ENCODE measurements at regions not wholly inside any gene's neighbourhood (a gene's known extent, or its start where the extent isn't known, plus 50 kb on each side); places are given as distances from the start of the nearest gene placed in this dataset.
"Not testable (repeated sequence)": the region's sequence is repeated elsewhere in the genome, so short reads cannot be mapped to it uniquely, and the experiment has no call there.

GRCh38 chr3:94778814-94779494 is 716.1 kb downstream of the NSUN3 start:
- TF ChIP-seq Cebpa-rat (IDR thresholded peaks at IDR 0.05) = no peak
- Histone ChIP-seq H3K27me3 (no peaks in the 10 kb centered on the region), H3K27ac (no peak overlapping the region), H3K36me3 (no peaks in the 10 kb centered on the region), H3K9me3 (replicated peaks in 1 of 11) (no peaks in the 10 kb centered on the region), H3K9ac (no peak overlapping the region), H3K4me1 (no peaks in the 10 kb centered on the region), H3K4me3 (no peak overlapping the region), H4K20me1 (no peaks in the 10 kb centered on the region), H3K4me2 (no peak overlapping the region)

GRCh38 chr3:94779699-94780098 is 716.8 kb downstream of the NSUN3 start:
- TF ChIP-seq Cebpa-rat (IDR thresholded peaks at IDR 0.05) = no peak
- Histone ChIP-seq H4K20me1 (no peaks in the 10 kb centered on the region), H3K36me3 (no peaks in the 10 kb centered on the region), H3K27ac (no peak overlapping the region), H3K4me3 (no peak overlapping the region), H3K27me3 (no peaks in the 10 kb centered on the region), H3K4me1 (no peaks in the 10 kb centered on the region), H3K4me2 (no peak overlapping the region), H3K9me3 (replicated peaks in 1 of 11) (no peaks in the 10 kb centered on the region), H3K9ac (no peak overlapping the region)

- Histone ChIP-seq H4K20me1 (no peaks in the 10 kb centered on the region), H3K9me3 (replicated peaks in 1 of 11) (no peaks in the 10 kb centered on the region)
- no peak for TF ChIP-seq Cebpa-rat (IDR thresholded peaks at IDR 0.05)
Observed at GRCh38 chr3:94784274-94784673, 721.4 kb downstream of the NSUN3 start.

DNA sequence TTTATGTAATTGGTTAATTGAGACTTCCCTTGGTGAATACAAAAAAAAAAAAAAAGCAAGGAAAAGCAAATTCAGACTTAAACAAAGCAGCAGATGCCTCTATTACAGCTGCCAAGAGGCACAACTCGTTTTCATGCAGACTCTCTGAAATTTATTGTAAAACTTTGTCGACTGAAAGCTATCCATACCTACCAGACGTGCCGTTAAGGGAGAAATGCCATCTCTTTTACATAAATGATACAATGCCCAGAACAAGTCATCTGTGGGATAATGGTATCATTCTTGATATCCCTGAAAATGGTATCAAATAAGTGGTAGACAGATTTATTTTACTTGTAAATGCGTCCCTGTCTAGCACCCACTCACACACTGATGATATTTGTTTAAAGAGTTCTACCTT is 724.2 kb downstream of the NSUN3 start:
- Histone ChIP-seq H3K27ac (no peak overlapping the region), H3K36me3 (no peaks in the 10 kb centered on the region), H3K4me2 (no peak overlapping the region), H3K4me1 (no peaks in the 10 kb centered on the region), H3K27me3 (no peaks in the 10 kb centered on the region), H3K9ac (no peak overlapping the region), H3K4me3 (no peak overlapping the region), H4K20me1 (no peaks in the 10 kb centered on the region), H3K9me3 (replicated peaks in 1 of 11) (no peaks in the 10 kb centered on the region)
- no peak for TF ChIP-seq Cebpa-rat (IDR thresholded peaks at IDR 0.05)

More at GRCh38 chr3:94784274-94784673, 721.4 kb downstream of the NSUN3 start:
- Histone ChIP-seq H3K4me3 (no peak overlapping the region), H3K4me2 (no peak overlapping the region), H3K9ac (no peak overlapping the region), H3K36me3 (no peaks in the 10 kb centered on the region), H3K27me3 (no peaks in the 10 kb centered on the region), H3K27ac (no peak overlapping the region), H3K4me1 (no peaks in the 10 kb centered on the region)

DNA sequence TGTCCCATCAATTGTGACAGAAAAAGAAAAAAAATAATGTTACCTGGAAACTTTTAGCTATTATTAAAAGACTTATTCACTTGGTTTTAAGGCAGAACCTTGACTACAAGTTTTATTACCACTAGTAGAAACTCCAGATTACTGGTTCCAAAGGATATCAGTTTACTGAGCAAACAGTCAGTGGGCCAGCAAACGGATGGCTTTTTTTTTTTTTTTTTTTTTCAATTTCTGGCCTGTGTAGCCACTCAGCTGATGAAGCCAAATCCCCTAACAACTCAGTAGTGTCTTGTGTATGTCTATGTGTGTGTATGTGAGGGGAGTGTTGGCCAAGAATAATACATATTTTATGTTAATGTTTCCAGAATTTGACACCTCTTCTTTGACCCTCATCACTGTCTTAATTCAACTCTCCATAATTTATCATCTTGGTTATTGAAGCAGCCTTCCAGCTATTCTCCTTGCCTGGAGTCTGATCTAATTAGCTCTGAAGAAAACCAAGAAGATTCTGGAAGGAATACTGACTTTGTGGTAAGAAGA is 724.9 kb downstream of the NSUN3 start:
- no peak for TF ChIP-seq Cebpa-rat (IDR thresholded peaks at IDR 0.05)

GRCh38 chr3:94794563-94794962 is 731.7 kb downstream of the NSUN3 start:
- Histone ChIP-seq H3K27me3 (no peaks in the 10 kb centered on the region), H3K4me3 (no peak overlapping the region), H3K9ac (no peak overlapping the region), H3K36me3 (no peaks in the 10 kb centered on the region), H3K27ac (no peak overlapping the region), H4K20me1 (no peaks in the 10 kb centered on the region), H3K9me3 (replicated peaks in 1 of 11) (no peaks in the 10 kb centered on the region), H3K4me1 (no peaks in the 10 kb centered on the region), H3K4me2 (no peak overlapping the region)
- TF ChIP-seq Cebpa-rat (IDR thresholded peaks at IDR 0.05) = no peak

More for the DNA sequence above, 724.9 kb downstream of the NSUN3 start:
- H3K4me1 ChIP-seq = no peaks in the 10 kb centered on the region
- no peak overlapping the region for H3K4me3 ChIP-seq
- H3K9me3 ChIP-seq (replicated peaks in 1 of 11) = no peaks in the 10 kb centered on the region
- no peaks in the 10 kb centered on the region for H3K27me3 ChIP-seq
- no peak overlapping the region for H3K27ac ChIP-seq
- H3K9ac ChIP-seq = no peak overlapping the region
- no peaks in the 10 kb centered on the region for H4K20me1 ChIP-seq
- H3K4me2 ChIP-seq = no peak overlapping the region
- H3K36me3 ChIP-seq = no peaks in the 10 kb centered on the region

GRCh38 chr3:94799420-94800060 is 736.7 kb downstream of the NSUN3 start:
- TF ChIP-seq Cebpa-rat (IDR thresholded peaks at IDR 0.05) = no peak
- H3K4me1 ChIP-seq = no peaks in the 10 kb centered on the region
- no peak overlapping the region for H3K4me2 ChIP-seq
- no peak overlapping the region for H3K9ac ChIP-seq
- H3K27me3 ChIP-seq = no peaks in the 10 kb centered on the region
- H3K27ac ChIP-seq = no peak overlapping the region
- H3K4me3 ChIP-seq = no peak overlapping the region
- no peaks in the 10 kb centered on the region for H3K36me3 ChIP-seq
- H3K9me3 ChIP-seq (replicated peaks in 1 of 11) = no peaks in the 10 kb centered on the region
- H4K20me1 ChIP-seq = no peaks in the 10 kb centered on the region

- no peak overlapping the region for H3K4me2 ChIP-seq
- no peaks in the 10 kb centered on the region for H3K36me3 ChIP-seq
- no peaks in the 10 kb centered on the region for H3K27me3 ChIP-seq
- H4K20me1 ChIP-seq = no peaks in the 10 kb centered on the region
- no peak overlapping the region for H3K9ac ChIP-seq
- no peak overlapping the region for H3K4me3 ChIP-seq
- H3K27ac ChIP-seq = no peak overlapping the region
- H3K4me1 ChIP-seq = no peaks in the 10 kb centered on the region
- TF ChIP-seq Cebpa-rat (IDR thresholded peaks at IDR 0.05) = no peak
- H3K9me3 ChIP-seq (replicated peaks in 1 of 11) = no peaks in the 10 kb centered on the region
Observed at GRCh38 chr3:94811836-94812235, 749.0 kb downstream of the NSUN3 start.

DNA sequence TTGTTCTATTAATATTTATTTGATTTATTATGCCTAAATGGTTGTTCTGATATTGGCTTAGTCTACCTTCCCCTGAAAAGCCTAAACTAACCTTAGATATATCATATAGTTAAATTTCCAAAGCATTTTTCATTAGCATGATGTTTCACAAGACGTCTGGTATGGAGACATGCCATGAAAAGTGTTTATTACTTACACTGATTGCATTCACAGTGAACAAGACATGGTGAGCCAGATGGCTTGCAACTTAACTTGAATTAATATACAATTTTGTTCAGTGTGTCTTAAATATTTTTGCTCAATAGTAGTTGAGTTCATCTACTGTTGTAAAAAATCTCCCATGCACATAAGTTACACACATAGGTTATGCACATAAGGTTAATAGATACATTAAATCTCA is 758.4 kb downstream of the NSUN3 start:
- H4K20me1 ChIP-seq = no peaks in the 10 kb centered on the region
- H3K27me3 ChIP-seq = no peaks in the 10 kb centered on the region
- H3K4me2 ChIP-seq = no peak overlapping the region
- H3K27ac ChIP-seq = no peak overlapping the region
- no peaks in the 10 kb centered on the region for H3K4me1 ChIP-seq
- no peaks in the 10 kb centered on the region for H3K36me3 ChIP-seq
- H3K4me3 ChIP-seq = no peak overlapping the region
- no peak overlapping the region for H3K9ac ChIP-seq
- TF ChIP-seq Cebpa-rat (IDR thresholded peaks at IDR 0.05) = no peak
- no peaks in the 10 kb centered on the region for H3K9me3 ChIP-seq (replicated peaks in 1 of 11)

- Histone ChIP-seq H3K27me3 (no peaks in the 10 kb centered on the region), H4K20me1 (no peaks in the 10 kb centered on the region), H3K4me1 (no peaks in the 10 kb centered on the region), H3K36me3 (no peaks in the 10 kb centered on the region), H3K4me2 (no peak overlapping the region), H3K9me3 (replicated peaks in 1 of 11) (no peaks in the 10 kb centered on the region), H3K4me3 (no peak overlapping the region), H3K27ac (no peak overlapping the region), H3K9ac (no peak overlapping the region)
- TF ChIP-seq Cebpa-rat (IDR thresholded peaks at IDR 0.05) = no peak
Observed at GRCh38 chr3:94822298-94822697, 759.4 kb downstream of the NSUN3 start.

GRCh38 chr3:94846251-94846650 is 783.4 kb downstream of the NSUN3 start:
- not testable (repeated sequence) for H4K20me1 ChIP-seq

More at GRCh38 chr3:94846251-94846650, 783.4 kb downstream of the NSUN3 start:
- H3K4me1 ChIP-seq; H3K27ac ChIP-seq; H3K9me3 ChIP-seq (replicated peaks in 1 of 11); H3K4me2 ChIP-seq; H3K4me3 ChIP-seq; H3K9ac ChIP-seq; H3K27me3 ChIP-seq; H3K36me3 ChIP-seq: not testable (repeated sequence)
